Activated CD8-positive, alpha-beta memory T cell treated with anti-CD3 and anti-CD28 coated beads for 36 hours (primary cell): ENCODE measurements at regions not wholly inside any gene's neighbourhood (a gene's known extent, or its start where the extent isn't known, plus 50 kb on each side); places are given as distances from the start of the nearest gene placed in this dataset.
"Not testable (repeated sequence)": the region's sequence is repeated elsewhere in the genome, so short reads cannot be mapped to it uniquely, and the experiment has no call there.

ENCODE experiments used
- CTCF ChIA-PET: fragments of 350-600 bp; sonication (Branson Sonifier 250); formaldehyde crosslinking; loops from one replicate; lab custom pipeline; 2021; ENCODE audit warnings: antibody characterized with exemption; lab: Charles Lee
- POLR2A ChIA-PET: fragments of 350-600 bp; sonication (Branson Sonifier 250); formaldehyde crosslinking; loops from one replicate; lab custom pipeline; 2021; ENCODE audit warnings: antibody characterized with exemption; lab: Charles Lee

- POLR2A ChIA-PET: no interaction called here
- CTCF ChIA-PET: no interaction called here
These were observed 632.0 kb downstream of the HTR1B start for GRCh38 chr6:76831299-76831698.

GRCh38 chr6:76823578-76823977 is 639.7 kb downstream of the HTR1B start:
- POLR2A ChIA-PET, CTCF ChIA-PET: not testable (repeated sequence)

DNA sequence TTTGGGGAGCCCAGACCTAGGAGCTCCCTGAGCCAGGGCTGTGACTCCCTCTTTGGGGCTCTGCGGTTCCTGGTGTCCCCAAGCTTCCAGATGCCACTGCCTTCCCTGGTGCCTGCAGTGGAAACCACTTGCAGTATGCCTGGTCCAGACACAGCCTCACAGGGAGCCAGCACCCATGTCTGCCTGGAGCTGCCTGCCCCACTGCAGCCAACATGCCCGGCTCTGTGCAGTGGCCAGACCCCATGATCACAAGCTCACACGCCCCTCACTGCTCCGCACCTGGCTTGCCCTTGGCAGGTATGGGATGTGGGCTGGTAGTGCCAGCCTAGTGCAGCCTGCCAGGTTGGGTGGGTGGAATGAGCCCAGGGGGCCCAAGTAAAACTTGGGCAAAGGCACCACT is 644.8 kb downstream of the HTR1B start:
- ChIA-PET POLR2A (no interaction called here), CTCF (no interaction called here)

GRCh38 chr6:76817429-76817828 is 645.9 kb downstream of the HTR1B start:
- CTCF ChIA-PET: no interaction called here
- POLR2A ChIA-PET: no interaction called here

GRCh38 chr6:76814496-76815458 is 648.5 kb downstream of the HTR1B start:
- ChIA-PET POLR2A (no interaction called here), CTCF (no interaction called here)

- CTCF ChIA-PET: no interaction called here
- POLR2A ChIA-PET: no interaction called here
These were observed 653.0 kb downstream of the HTR1B start for GRCh38 chr6:76810286-76810685.

DNA sequence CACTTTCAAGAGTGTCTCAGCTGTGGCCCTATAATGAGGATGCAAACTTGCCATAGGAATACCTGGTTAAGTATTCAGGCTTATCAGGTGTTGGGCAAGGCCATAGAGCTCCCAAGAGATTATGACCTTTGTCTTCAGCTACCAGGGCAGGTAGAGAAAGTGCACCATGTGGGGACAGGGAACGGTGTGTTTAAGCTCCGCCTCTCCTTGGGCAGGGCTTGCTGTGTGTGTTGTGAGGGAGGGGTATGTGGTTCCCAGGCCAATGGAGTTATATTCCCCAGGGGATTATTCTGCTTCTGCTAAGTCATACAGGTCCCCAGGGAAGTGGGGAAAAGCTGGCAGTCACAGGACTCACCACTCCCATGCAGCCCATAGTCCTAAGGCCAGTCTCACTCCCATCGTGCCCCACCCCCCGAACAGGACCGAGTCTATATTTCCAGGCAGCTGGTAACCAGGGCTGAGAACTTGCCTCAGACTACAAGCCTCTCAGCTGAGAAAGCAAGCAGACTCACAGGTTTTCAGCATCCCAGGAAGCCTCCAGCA is 660.2 kb downstream of the HTR1B start:
- POLR2A ChIA-PET: no interaction called here
- CTCF ChIA-PET: no interaction called here

DNA sequence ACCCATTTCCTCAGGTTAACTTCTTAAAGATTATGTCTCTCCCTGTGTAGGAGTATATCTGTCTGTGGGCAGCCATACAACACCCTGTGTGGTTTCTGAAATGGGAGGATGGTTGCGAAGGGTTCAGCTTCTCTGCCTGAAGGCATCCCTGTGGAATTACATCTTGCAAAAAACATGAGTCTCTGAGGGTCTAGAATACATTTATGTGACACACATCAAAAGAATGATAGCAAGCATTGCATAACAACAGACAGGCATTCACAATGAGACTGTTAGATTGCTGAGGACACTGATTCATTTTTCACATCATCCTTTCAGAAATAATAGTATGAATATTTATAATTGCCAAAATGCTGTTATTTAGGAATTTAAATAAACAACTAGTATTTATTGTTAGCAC is 670.9 kb downstream of the HTR1B start:
- CTCF ChIA-PET: no interaction called here
- POLR2A ChIA-PET: no interaction called here

DNA sequence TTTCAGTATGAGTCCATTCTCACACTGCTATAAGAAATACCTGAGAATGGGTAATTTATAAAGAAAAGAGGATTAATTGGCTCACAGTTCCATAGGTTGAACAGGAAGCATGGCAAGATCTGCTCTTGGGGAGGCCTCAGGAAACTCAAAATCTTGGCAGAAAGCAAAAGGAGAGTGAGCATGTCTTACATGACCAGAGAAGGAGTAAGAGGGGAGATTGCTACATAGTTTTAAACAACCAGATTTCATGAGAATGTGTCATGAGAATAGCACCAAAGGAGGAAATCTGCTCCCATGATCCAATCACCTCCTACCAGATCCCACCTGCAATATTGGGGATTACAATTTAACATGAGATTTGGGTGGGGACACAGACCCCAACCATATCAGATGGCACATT is 672.4 kb downstream of the HTR1B start:
- POLR2A ChIA-PET: no interaction called here
- CTCF ChIA-PET: no interaction called here

DNA sequence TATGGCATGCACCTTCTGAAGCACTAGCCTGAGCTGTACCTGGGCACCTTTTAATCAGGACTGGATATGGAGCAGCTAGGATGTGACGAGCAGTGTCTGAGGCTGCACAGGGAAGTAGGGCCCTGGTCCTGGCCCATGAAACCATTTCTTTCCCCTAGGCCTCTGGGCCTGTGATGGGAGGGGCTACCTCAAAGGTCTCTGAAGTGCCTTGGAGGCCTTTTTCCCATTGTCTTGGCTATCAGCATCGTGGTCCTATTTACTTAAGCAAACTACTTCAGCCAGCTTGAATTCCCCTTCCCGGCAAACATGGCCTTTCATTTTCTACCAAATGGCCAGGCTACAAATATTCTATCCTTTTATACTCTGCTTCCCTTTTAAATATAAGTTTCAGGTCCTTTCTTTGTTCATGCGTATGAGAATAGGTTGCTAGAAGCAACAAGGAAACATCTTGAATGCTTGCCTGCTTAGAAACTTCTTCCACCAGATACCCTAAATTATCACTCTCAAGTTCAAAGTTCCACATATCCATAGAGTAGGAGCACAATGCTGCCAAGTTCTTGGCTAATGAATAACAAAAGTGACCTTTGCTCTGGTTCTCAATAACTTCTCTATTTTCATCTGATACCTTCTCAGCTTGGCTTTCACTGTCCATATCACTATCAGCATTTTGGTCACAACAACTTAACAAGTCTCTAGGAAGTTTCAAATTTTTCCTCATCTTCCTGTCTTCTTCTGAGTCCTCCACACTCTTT is 673.1 kb downstream of the HTR1B start:
- ChIA-PET POLR2A (no interaction called here), CTCF (interaction anchor here (0.7 kb wide), 1 partner anchor 22 kb away, joined by 3 read pairs; no protein-coding TSS in a partner anchor)

- CTCF ChIA-PET: no interaction called here
- POLR2A ChIA-PET: no interaction called here
These were observed 673.7 kb downstream of the HTR1B start for GRCh38 chr6:76789580-76789979.

GRCh38 chr6:76788155-76788554 is 675.1 kb downstream of the HTR1B start:
- CTCF ChIA-PET: no interaction called here
- POLR2A ChIA-PET: no interaction called here

DNA sequence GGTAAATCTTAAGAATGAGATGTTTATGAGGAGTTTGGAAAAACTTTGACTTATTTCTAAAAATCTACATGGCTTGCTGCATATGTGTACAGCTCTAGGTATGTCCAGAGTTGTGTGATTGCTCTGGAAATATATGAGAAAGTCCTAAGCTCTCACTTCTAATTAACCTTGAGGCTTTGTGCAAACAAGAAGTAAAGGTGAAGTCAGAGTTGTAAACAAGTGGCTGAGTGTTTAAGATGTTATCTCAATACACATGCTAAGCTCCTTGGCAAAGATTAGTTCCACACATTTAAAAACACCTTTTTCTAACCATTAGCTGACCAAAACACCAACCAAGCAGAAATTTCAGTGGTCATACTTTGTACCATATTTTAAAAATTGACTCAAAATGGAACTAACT is 684.2 kb downstream of the HTR1B start:
- CTCF ChIA-PET: no interaction called here
- POLR2A ChIA-PET: no interaction called here

DNA sequence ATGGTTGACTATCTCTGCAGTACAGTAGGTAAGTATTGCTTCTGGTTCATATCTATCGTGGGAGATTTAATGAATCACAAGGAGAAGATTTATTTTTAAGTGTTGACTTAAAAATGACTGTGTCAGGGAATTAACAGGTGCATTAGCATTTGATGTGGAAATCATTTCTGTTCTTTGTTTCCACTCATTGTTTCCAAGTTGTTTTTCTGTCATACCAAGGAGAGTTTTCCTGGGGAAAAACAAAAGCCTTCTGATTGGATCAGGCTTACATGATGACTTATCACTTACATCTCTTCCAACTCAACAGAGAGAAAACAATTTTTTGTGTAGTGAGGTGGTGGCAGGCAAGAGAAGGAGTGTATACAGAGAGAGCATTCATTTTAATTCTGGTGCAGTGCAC is 686.4 kb downstream of the HTR1B start:
- POLR2A ChIA-PET: no interaction called here
- CTCF ChIA-PET: no interaction called here

GRCh38 chr6:76774781-76775384 is 688.4 kb downstream of the HTR1B start:
- CTCF ChIA-PET: no interaction called here
- POLR2A ChIA-PET: no interaction called here

DNA sequence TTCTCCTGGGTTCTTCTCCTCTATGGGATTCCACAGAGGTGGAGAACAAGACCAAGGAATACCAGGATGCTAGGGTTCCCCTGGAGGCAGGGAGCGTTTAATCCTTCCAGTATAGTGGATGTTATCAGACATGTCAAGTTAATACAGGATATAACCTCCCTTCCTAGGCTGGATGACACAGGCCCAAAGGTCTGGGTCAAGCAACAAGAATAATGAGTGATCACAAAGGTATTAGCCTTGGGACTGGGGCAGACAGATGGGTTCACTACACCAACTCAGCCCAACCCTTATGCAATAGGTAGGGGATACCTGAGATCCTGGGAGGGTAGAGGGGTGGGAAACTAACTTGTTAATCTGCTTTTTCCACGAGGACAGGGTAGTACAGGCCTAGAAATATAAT is 690.3 kb downstream of the HTR1B start:
- POLR2A ChIA-PET: no interaction called here
- CTCF ChIA-PET: interaction anchor here (1.2 kb wide), 1 partner anchor 13 kb away, joined by 3 read pairs; no protein-coding TSS in a partner anchor

DNA sequence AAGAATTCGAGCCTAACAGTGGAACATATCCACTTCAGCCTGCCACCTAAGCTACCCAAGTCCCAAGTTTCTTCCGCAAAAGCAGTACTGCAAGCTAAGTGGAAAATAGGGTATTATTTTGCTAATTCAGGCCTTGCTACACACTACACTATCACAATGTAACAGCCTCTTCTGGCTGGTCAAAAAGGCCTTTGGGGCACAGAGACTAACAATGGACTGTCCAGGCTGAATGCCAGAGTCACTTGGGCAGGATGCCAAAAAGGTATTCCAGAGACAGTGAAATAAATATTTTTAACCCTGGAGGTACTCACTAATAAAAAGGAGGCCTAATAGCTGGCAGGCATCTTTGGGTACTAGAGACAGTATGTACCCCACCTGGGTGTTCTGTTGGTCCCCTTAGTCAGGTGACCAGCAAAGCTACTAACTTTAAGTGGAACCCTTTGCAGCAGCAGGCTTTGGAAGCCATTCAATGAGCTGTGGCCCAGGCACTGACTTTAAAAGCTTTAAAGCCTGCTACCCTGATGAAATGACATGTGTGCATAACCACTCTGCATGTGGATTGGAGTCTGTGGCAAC is 692.1 kb downstream of the HTR1B start:
- ChIA-PET POLR2A (no interaction called here), CTCF (no interaction called here)

GRCh38 chr6:76770281-76770680 is 693.0 kb downstream of the HTR1B start:
- POLR2A ChIA-PET: no interaction called here
- CTCF ChIA-PET: no interaction called here

DNA sequence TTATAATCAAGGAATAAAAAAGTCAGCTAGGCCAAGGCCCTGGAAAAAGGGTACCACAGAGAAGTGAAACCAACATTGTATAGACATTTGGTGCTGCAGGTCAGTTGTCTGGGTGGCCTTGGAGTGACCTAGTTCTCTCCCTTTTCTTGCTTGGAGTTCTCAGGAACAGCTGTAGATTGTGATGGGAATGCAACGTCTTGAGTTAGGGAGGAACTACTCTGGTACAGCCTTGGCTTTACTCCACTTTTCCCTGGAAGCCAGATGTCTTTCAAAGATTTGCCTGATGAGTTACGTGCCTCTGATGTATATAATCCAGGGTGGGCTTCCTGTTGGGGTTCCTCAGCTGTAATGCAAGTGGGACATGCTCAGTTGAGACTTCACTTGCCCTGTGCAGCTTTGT is 694.7 kb downstream of the HTR1B start:
- ChIA-PET CTCF (no interaction called here), POLR2A (no interaction called here)

GRCh38 chr6:76764057-76764456 is 691.6 kb upstream of the IMPG1 start:
- CTCF ChIA-PET: no interaction called here
- POLR2A ChIA-PET: no interaction called here
